Gastrocnemius medialis (tissue), 4 donors: ENCODE measurements at regions not wholly inside any gene's neighbourhood (a gene's known extent, or its start where the extent isn't known, plus 50 kb on each side); places are given as distances from the start of the nearest gene placed in this dataset.

ENCODE experiments used
- ATAC-seq, 2 donors: fragments of 150-250 bp; one replicate each; pipeline ENCODE4 v1.9.1; 2016
- DNase-seq, 2 donors: peaks; one replicate each; pipeline ENCODE4 v3.0.0-alpha.2; 2019
- H3K27ac ChIP-seq, 4 donors: fragments of 200-600 bp; sonication (generic); 1 replicate in 1 of 4; 2 replicates in 3 of 4; pipeline ENCODE4 v1.5.1; 2016 to 2018; ENCODE audit warnings: mild to moderate bottlenecking in 2 of 4, moderate library complexity in 1 of 4
- H3K27me3 ChIP-seq, 3 donors: fragments of 200-600 bp; sonication (generic) in 2 of 3; 1 replicate in 1 of 3; 2 replicates in 2 of 3; pipeline versions ENCODE4 v1.5.1 to v1.6.0; 2016 to 2019; ENCODE audit warnings: mild to moderate bottlenecking in 1 of 3, moderate library complexity in 1 of 3
- H3K36me3 ChIP-seq, 2 donors: fragments of 200-600 bp; sonication (generic) in 1 of 2; one replicate each; pipeline ENCODE4 v1.5.1; 2017 to 2018
- H3K4me1 ChIP-seq, 2 donors: fragments of 200-600 bp; sonication (generic) in 1 of 2; one replicate each; pipeline ENCODE4 v1.5.1; 2016 to 2017; ENCODE audit warnings: mild to moderate bottlenecking in 2 of 2
- H3K4me3 ChIP-seq, 4 donors: fragments of 200-600 bp; sonication (generic) in 3 of 4; 1 replicate in 1 of 4; 2 replicates in 3 of 4; pipeline ENCODE4 v1.5.1; 2016 to 2019; ENCODE audit warnings: mild to moderate bottlenecking in 2 of 4
- H3K9me3 ChIP-seq, 3 donors: fragments of 200-600 bp; sonication (generic) in 2 of 3; 1 replicate in 1 of 3; 2 replicates in 2 of 3; pipeline ENCODE4 v1.5.1; 2016 to 2019
- POLR2A ChIP-seq, 2 donors: fragments of 450-650 bp; IDR thresholded peaks; one replicate each; pipeline ENCODE4 v1.6.1; 2017; ENCODE audit warnings: antibody characterized with exemption in 2 of 2, mild to moderate bottlenecking in 2 of 2, moderate library complexity in 2 of 2
- in situ Hi-C, 4 donors: fragments of 200-750 bp; cut with MboI; loops; one replicate each; pipeline versions ENCODE4 v1.15.0 to v1.8.0; 2017; ENCODE audit warnings: low sequenced_read_pairs in 4 of 4
- intact Hi-C: fragments of 100-400 bp; cut with DNase I; formaldehyde crosslinking; loops from one replicate; pipeline ENCODE4 v1.15.1; 2023; ENCODE audit warnings: low total_unique reads
- TF ChIP-seq, protein P1 (sequence below), 5 experiments: fragments of 450-650 bp in 3 of 5; fragments of 200-600 bp in 2 of 5; sonication (generic) in 2 of 5; IDR thresholded peaks in 4 of 5; conservative IDR thresholded peaks in 1 of 5; 1 replicate in 4 of 5; 2 replicates in 1 of 5; pipeline ENCODE4 v1.5.1; 2016 to 2019; ENCODE audit warnings: antibody characterized with exemption in 5 of 5, mild to moderate bottlenecking in 3 of 5, moderate library complexity in 3 of 5

DNA sequence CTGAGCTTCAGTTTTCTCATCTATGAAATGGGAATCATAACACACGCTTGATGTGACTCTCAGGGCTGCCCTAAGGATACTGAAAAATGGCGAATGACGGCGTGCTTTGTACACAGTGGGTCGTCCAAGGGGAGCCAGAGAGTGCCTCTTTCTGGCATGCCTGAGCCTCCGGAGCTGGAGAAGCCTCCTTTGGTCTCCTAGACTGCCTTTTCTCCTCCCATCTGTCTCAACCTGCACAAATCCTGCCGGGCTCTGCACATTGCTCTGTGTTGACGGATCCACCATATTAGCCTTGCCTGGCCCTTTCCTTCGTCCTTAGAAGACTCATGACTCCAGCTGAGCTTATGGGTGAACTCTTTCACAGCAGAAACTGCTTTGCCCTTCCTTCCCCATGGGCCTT is 220.9 kb downstream of the TSHZ3 start:
- intact Hi-C loops (no loop called here), in situ Hi-C loops (no loop called here)
- ATAC-seq = no peak
- no peaks in the 10 kb centered on the region for H3K27me3 ChIP-seq
- H3K27ac ChIP-seq = no peak overlapping the region
- DNase-seq = no peak
- no peaks in the 10 kb centered on the region for H3K36me3 ChIP-seq
- no peaks in the 10 kb centered on the region for H3K4me1 ChIP-seq
- no peak overlapping the region for H3K4me3 ChIP-seq
- TF ChIP-seq, protein P1, sequence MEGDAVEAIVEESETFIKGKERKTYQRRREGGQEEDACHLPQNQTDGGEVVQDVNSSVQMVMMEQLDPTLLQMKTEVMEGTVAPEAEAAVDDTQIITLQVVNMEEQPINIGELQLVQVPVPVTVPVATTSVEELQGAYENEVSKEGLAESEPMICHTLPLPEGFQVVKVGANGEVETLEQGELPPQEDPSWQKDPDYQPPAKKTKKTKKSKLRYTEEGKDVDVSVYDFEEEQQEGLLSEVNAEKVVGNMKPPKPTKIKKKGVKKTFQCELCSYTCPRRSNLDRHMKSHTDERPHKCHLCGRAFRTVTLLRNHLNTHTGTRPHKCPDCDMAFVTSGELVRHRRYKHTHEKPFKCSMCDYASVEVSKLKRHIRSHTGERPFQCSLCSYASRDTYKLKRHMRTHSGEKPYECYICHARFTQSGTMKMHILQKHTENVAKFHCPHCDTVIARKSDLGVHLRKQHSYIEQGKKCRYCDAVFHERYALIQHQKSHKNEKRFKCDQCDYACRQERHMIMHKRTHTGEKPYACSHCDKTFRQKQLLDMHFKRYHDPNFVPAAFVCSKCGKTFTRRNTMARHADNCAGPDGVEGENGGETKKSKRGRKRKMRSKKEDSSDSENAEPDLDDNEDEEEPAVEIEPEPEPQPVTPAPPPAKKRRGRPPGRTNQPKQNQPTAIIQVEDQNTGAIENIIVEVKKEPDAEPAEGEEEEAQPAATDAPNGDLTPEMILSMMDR (IDR thresholded peaks at IDR 0.05 in 4 of 5, conservative IDR thresholded peaks at IDR 0.05 in 1 of 5) = no peak
- no peak for TF ChIP-seq POLR2A (IDR thresholded peaks at IDR 0.05)
- H3K9me3 ChIP-seq = no peaks in the 10 kb centered on the region

- H3K4me1 ChIP-seq = no peaks in the 10 kb centered on the region
- no peaks in the 10 kb centered on the region for H3K27me3 ChIP-seq
- intact Hi-C loops (no loop called here), in situ Hi-C loops (no loop called here)
- no peak overlapping the region for H3K27ac ChIP-seq
- H3K9me3 ChIP-seq = no peaks in the 10 kb centered on the region
- ATAC-seq = no peak
- H3K4me3 ChIP-seq = no peak overlapping the region
- TF ChIP-seq, protein P1 (IDR thresholded peaks at IDR 0.05 in 4 of 5, conservative IDR thresholded peaks at IDR 0.05 in 1 of 5) = no peak
- TF ChIP-seq POLR2A (IDR thresholded peaks at IDR 0.05) = no peak
- no peaks in the 10 kb centered on the region for H3K36me3 ChIP-seq
- no peak for DNase-seq
Observed at GRCh38 chr19:31127134-31127967, 221.9 kb downstream of the TSHZ3 start.

- TF ChIP-seq, protein P1 (IDR thresholded peaks at IDR 0.05 in 4 of 5, conservative IDR thresholded peaks at IDR 0.05 in 1 of 5) = no peak
- TF ChIP-seq POLR2A (IDR thresholded peaks at IDR 0.05) = no peak
- no peaks in the 10 kb centered on the region for H3K4me1 ChIP-seq
- intact Hi-C loops = no loop called here
- H3K4me3 ChIP-seq = no peak overlapping the region
- no peak overlapping the region for H3K27ac ChIP-seq
- H3K9me3 ChIP-seq = no peaks in the 10 kb centered on the region
- no peaks in the 10 kb centered on the region for H3K36me3 ChIP-seq
- DNase-seq (no peak), ATAC-seq (no peak)
- no peaks in the 10 kb centered on the region for H3K27me3 ChIP-seq
- in situ Hi-C loops = no loop called here
Observed at GRCh38 chr19:31126236-31126635, 223.0 kb downstream of the TSHZ3 start.

DNA sequence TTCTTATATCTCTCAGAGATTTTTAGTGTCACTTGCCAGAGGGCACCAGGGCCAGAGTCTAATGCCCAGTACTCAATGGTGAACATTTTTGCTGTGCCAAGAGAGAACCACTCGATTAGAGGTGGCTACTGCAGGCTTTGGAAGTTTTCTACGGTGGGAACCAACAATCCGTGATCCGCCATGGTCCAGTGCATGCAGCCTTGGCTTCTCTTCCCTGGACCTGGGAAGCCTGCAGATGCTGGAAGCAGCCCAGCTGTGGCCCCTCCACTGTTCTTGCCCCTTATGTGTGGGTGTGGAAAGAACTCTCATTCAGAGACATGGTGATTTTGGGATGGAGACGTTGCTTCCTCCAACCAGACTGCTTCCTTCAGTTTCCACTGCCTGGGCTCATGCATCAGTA is 224.2 kb downstream of the TSHZ3 start:
- no peak overlapping the region for H3K4me3 ChIP-seq
- no peak overlapping the region for H3K27ac ChIP-seq
- TF ChIP-seq POLR2A (IDR thresholded peaks at IDR 0.05) = no peak
- TF ChIP-seq, protein P1 (IDR thresholded peaks at IDR 0.05 in 4 of 5, conservative IDR thresholded peaks at IDR 0.05 in 1 of 5) = no peak
- in situ Hi-C loops = no loop called here
- H3K27me3 ChIP-seq = no peaks in the 10 kb centered on the region
- H3K36me3 ChIP-seq = no peaks in the 10 kb centered on the region
- no peaks in the 10 kb centered on the region for H3K4me1 ChIP-seq
- no peak for DNase-seq
- intact Hi-C loops = no loop called here
- H3K9me3 ChIP-seq = no peaks in the 10 kb centered on the region
- ATAC-seq = no peak
